ACC112 (cell line): ENCODE measurements at regions not wholly inside any gene's neighbourhood (a gene's known extent, or its start where the extent isn't known, plus 50 kb on each side); places are given as distances from the start of the nearest gene placed in this dataset.

Source experiments
- H2AFZ ChIP-seq: fragments of 200-600 bp; sonication (generic); one replicate; pipeline ENCODE4 v1.6.0; 2017; ENCODE audit warnings: antibody characterized with exemption, low read length; ENCODE audit not compliant: unreplicated experiment
- H3K27ac ChIP-seq: fragments of 200-600 bp; sonication (generic); 2 replicates; pipeline ENCODE4 v1.5.1; 2014; ENCODE audit warnings: low read depth, mild to moderate bottlenecking, antibody characterized with exemption, low read length, moderate library complexity
- H3K27me3 ChIP-seq: fragments of 200-600 bp; sonication (generic); 2 replicates; pipeline ENCODE4 v1.6.1; 2014; ENCODE audit warnings: mild to moderate bottlenecking, antibody characterized with exemption, low read length, moderate library complexity, mixed read lengths; ENCODE audit not compliant: insufficient read depth
- H3K36me3 ChIP-seq: fragments of 200-600 bp; sonication (generic); 2 replicates; pipeline ENCODE4 v1.6.1; 2016; ENCODE audit warnings: mild to moderate bottlenecking, antibody characterized with exemption, low read length, moderate library complexity, mixed read lengths; ENCODE audit not compliant: insufficient read depth
- H3K4me1 ChIP-seq: fragments of 200-600 bp; sonication (generic); one replicate; pipeline ENCODE4 v1.6.1; 2016; ENCODE audit warnings: low read length, mixed read lengths; ENCODE audit not compliant: insufficient read depth, unreplicated experiment, control insufficient read depth
- H3K4me3 ChIP-seq: fragments of 200-600 bp; sonication (generic); 2 replicates; pipeline ENCODE4 v1.5.1; 2014; ENCODE audit warnings: mild to moderate bottlenecking, low read depth, low read length
- H3K79me2 ChIP-seq: fragments of 200-600 bp; sonication (generic); one replicate; pipeline ENCODE4 v1.6.0; 2016; ENCODE audit warnings: low read length; ENCODE audit not compliant: control insufficient read depth, unreplicated experiment, insufficient read depth

- H3K4me3 ChIP-seq, result no peak overlapping the region
Measured at GRCh38 chr5:136434795-136435194, 69.5 kb upstream of the TRPC7 start.

DNA sequence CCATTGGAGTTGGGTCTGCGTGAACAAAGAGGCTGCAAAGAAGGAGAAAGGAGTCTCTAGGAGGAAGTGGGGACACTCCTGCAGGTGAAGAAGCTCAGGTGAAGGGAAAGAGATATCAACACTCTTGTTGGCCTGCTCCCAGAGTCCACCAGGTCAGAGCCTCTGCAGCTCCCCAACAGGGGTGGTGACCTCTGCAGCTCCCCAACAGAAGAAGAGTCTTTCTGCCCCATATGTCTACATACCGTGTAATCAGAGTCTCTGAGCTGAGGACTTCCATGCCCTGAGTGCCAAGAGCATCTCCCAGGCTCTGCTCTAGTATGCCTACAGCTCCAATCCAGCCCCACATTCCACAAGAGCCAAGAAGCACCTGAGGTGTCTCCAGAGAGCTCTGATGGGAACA lies 67.4 kb upstream of the TRPC7 start:
- 0 out of 2 replicates have a peak, but pooled peaks cover 14% of the 10 kb centered on the region for H3K27me3 ChIP-seq
- H3K4me1 ChIP-seq, result no peaks in the 10 kb centered on the region
- no peak overlapping the region for H3K27ac ChIP-seq
- no peaks in the 10 kb centered on the region for H3K36me3 ChIP-seq
- no peak overlapping the region for H3K4me3 ChIP-seq
- no peak overlapping the region for H2AFZ ChIP-seq
- no peaks in the 10 kb centered on the region for H3K79me2 ChIP-seq

More at GRCh38 chr5:136434795-136435194, 69.5 kb upstream of the TRPC7 start:
- Histone ChIP-seq H3K4me1 (no peaks in the 10 kb centered on the region), H3K27ac (no peak overlapping the region), H3K79me2 (no peaks in the 10 kb centered on the region), H2AFZ (no peak overlapping the region), H3K36me3 (no peaks in the 10 kb centered on the region), H3K27me3 (0 out of 2 replicates have a peak, but pooled peaks cover 11% of the 10 kb centered on the region)

GRCh38 chr5:136430081-136430480 lies 64.7 kb upstream of the TRPC7 start:
- H3K4me3 ChIP-seq, result no peak overlapping the region

DNA sequence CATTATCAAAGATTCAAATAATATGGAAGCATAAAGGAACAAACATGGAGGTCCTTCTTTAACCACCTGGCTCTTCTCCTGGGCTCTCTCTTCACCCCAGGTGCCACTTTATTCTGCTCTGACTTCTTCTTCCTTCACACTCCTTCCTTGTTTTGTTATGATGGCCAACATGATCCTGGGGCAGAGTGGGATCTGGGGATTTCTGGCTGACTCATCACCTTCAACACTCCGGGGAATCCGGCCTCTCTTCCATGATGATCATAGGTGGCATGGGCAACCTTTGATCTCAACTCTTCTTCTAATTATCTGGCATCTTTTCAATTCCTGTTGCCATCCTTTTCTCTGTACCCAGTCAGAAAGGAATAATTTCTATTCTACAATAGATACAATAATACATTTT lies 62.1 kb upstream of the TRPC7 start:
- Histone ChIP-seq H3K36me3 (no peaks in the 10 kb centered on the region), H3K4me3 (no peak overlapping the region), H3K79me2 (no peaks in the 10 kb centered on the region), H2AFZ (no peak overlapping the region), H3K27ac (no peak overlapping the region), H3K4me1 (no peaks in the 10 kb centered on the region), H3K27me3 (peaks cover 26% of the 10 kb centered on the region)

More at GRCh38 chr5:136430081-136430480, 64.7 kb upstream of the TRPC7 start:
- Histone ChIP-seq H3K79me2 (no peaks in the 10 kb centered on the region), H3K36me3 (no peaks in the 10 kb centered on the region), H3K27ac (no peak overlapping the region), H3K4me1 (no peaks in the 10 kb centered on the region), H2AFZ (no peak overlapping the region), H3K27me3 (peaks cover 27% of the 10 kb centered on the region)

GRCh38 chr5:136425921-136426320 lies 60.6 kb upstream of the TRPC7 start:
- H3K4me3 ChIP-seq, result no peak overlapping the region
- no peak overlapping the region for H3K27ac ChIP-seq
- H3K36me3 ChIP-seq, result no peaks in the 10 kb centered on the region
- no peaks in the 10 kb centered on the region for H3K79me2 ChIP-seq
- H3K4me1 ChIP-seq, result no peaks in the 10 kb centered on the region
- H2AFZ ChIP-seq, result no peak overlapping the region
- peaks cover 29% of the 10 kb centered on the region for H3K27me3 ChIP-seq

GRCh38 chr5:136424835-136425584 lies 59.7 kb upstream of the TRPC7 start:
- no peak overlapping the region for H2AFZ ChIP-seq
- H3K27me3 ChIP-seq, result peaks cover 34% of the 10 kb centered on the region

GRCh38 chr5:136423944-136424606 lies 58.7 kb upstream of the TRPC7 start:
- Histone ChIP-seq H3K27ac (no peak overlapping the region), H3K36me3 (no peaks in the 10 kb centered on the region), H3K27me3 (peaks cover 32% of the 10 kb centered on the region), H3K4me1 (no peaks in the 10 kb centered on the region), H3K4me3 (no peak overlapping the region), H3K79me2 (no peaks in the 10 kb centered on the region), H2AFZ (no peak overlapping the region)

More at GRCh38 chr5:136424835-136425584, 59.7 kb upstream of the TRPC7 start:
- Histone ChIP-seq H3K27ac (no peak overlapping the region), H3K4me1 (no peaks in the 10 kb centered on the region), H3K4me3 (no peak overlapping the region), H3K79me2 (no peaks in the 10 kb centered on the region), H3K36me3 (no peaks in the 10 kb centered on the region)

DNA sequence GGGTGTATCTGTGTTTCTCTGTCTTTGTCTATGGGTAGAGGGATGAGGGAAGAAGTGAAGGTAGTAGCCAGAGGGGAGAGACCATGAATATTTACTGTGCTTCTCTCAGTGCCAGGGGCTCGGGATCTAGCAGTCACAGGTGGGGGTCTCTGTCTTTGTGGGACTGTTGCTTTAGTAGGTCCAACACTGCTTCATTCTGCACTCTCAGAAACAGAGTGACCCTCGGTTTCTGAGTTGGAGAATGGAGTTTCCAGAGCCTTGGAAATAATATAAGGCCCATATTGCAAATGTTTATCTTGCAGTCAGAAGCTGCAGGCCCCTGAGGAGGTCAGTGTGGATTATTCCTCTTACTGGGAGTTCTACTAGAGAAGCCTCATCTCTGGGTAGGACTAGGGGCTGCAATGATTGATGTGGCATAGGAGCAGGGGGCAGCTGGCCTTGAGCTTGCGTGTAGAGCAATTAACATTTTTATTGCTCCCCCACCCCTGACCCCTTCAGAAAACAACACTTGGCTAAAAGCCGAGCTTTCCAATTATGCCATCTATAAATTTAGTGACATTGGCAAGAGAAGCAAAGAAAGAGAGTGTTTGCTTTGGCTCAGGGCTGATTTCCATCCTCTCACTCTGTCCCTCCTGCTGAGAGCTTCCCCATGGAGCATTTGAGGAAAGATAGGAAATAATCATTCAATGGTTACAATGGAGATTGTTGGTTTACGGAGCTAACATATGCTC lies 55.0 kb upstream of the TRPC7 start:
- H2AFZ ChIP-seq, result no peak overlapping the region
- H3K36me3 ChIP-seq, result no peaks in the 10 kb centered on the region
- H3K27me3 ChIP-seq, result peaks cover 45% of the 10 kb centered on the region
- H3K4me1 ChIP-seq, result no peaks in the 10 kb centered on the region
- H3K27ac ChIP-seq, result no peak overlapping the region
- no peak overlapping the region for H3K4me3 ChIP-seq
- no peaks in the 10 kb centered on the region for H3K79me2 ChIP-seq

DNA sequence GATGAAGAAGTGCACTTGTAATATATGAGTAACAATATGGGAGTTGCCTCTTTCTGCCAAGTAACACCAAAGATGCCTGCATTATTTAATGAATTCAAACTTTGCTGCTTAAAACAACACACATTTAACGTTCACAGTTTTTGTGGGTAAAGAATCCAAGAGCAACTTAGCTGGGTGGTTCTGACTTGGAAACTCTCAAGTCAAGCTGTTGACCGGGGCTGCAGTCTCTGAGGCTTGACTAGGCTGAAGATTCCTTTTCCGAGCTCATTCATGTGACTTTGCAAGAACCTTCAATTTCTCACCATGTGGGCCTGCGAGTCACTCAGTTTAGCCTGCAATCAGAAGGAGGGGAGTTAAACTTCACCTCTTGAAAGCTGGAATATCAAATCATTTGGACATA lies 53.0 kb upstream of the TRPC7 start:
- Histone ChIP-seq H2AFZ (no peak overlapping the region), H3K4me3 (no peak overlapping the region), H3K79me2 (no peaks in the 10 kb centered on the region), H3K27me3 (peaks cover 38% of the 10 kb centered on the region), H3K36me3 (no peaks in the 10 kb centered on the region), H3K27ac (no peak overlapping the region), H3K4me1 (no peaks in the 10 kb centered on the region)
